KMS-11 (cell line): ENCODE measurements at regions not wholly inside any gene's neighbourhood (a gene's known extent, or its start where the extent isn't known, plus 50 kb on each side); places are given as distances from the start of the nearest gene placed in this dataset.

Experiments
- H2AFZ ChIP-seq: fragments of 200-600 bp; sonication (generic); 2 replicates; pipeline ENCODE4 v1.6.1; 2016; ENCODE audit warnings: antibody characterized with exemption, mixed run types, low read depth
- H3K27ac ChIP-seq: fragments of 200-600 bp; sonication (generic); 2 replicates; pipeline ENCODE4 v1.6.1; 2016; ENCODE audit warnings: mild to moderate bottlenecking, mixed run types
- H3K27me3 ChIP-seq: fragments of 200-600 bp; sonication (generic); 2 replicates; pipeline ENCODE4 v1.6.1; 2017; ENCODE audit warnings: mild to moderate bottlenecking, low read depth, mixed run types, moderate library complexity; ENCODE audit not compliant: insufficient read depth
- H3K36me3 ChIP-seq: fragments of 200-600 bp; sonication (generic); 2 replicates; pipeline ENCODE4 v1.6.1; 2017; ENCODE audit warnings: mild to moderate bottlenecking, mixed run types; ENCODE audit not compliant: insufficient read depth
- H3K4me1 ChIP-seq: fragments of 200-600 bp; sonication (generic); 2 replicates; pipeline ENCODE4 v1.6.1; 2016; ENCODE audit warnings: mild to moderate bottlenecking, low read depth, mixed run types; ENCODE audit not compliant: poor library complexity, severe bottlenecking
- H3K4me2 ChIP-seq: fragments of 200-600 bp; sonication (generic); 2 replicates; pipeline ENCODE4 v1.7.0; 2016; ENCODE audit warnings: mild to moderate bottlenecking, mixed run types
- H3K4me3 ChIP-seq: fragments of 200-600 bp; sonication (generic); IDR thresholded peaks from 2 replicates; pipeline ENCODE4 v1.6.1; 2017; ENCODE audit warnings: low read depth, low read length, mixed read lengths; ENCODE audit not compliant: insufficient read depth
- H3K79me2 ChIP-seq: fragments of 200-600 bp; sonication (generic); 2 replicates; pipeline ENCODE4 v1.6.1; 2016; ENCODE audit warnings: low read depth, mixed run types; ENCODE audit not compliant: insufficient read depth
- H3K9ac ChIP-seq: fragments of 200-600 bp; sonication (generic); 2 replicates; pipeline ENCODE4 v1.6.1; 2016; ENCODE audit warnings: mild to moderate bottlenecking, mixed run types
- H4K20me1 ChIP-seq: fragments of 200-600 bp; sonication (generic); 2 replicates; pipeline ENCODE4 v1.6.1; 2016; ENCODE audit warnings: mild to moderate bottlenecking, mixed run types; ENCODE audit not compliant: insufficient read depth
- CTCF ChIP-seq: fragments of 200-600 bp; sonication (generic); conservative IDR thresholded peaks from 2 replicates; pipeline ENCODE4 v1.6.1; 2017; ENCODE audit warnings: low read depth, mild to moderate bottlenecking, antibody characterized with exemption, low read length, moderate library complexity, mixed read lengths

- H3K9ac ChIP-seq, result no peak overlapping the region
- no peak for TF ChIP-seq CTCF
Measured at GRCh38 chr13:22018076-22018835, 347.4 kb downstream of the FGF9 start.

GRCh38 chr13:22018836-22019210 is 347.9 kb downstream of the FGF9 start:
- no peaks in the 10 kb centered on the region for H4K20me1 ChIP-seq
- no peak overlapping the region for H3K4me2 ChIP-seq
- no peak for TF ChIP-seq CTCF
- H2AFZ ChIP-seq, result no peak overlapping the region
- H3K27ac ChIP-seq, result no peak overlapping the region
- no peak overlapping the region for H3K4me3 ChIP-seq
- H3K79me2 ChIP-seq, result no peaks in the 10 kb centered on the region
- H3K36me3 ChIP-seq, result no peaks in the 10 kb centered on the region
- H3K4me1 ChIP-seq, result no peaks in the 10 kb centered on the region
- H3K27me3 ChIP-seq, result no peaks in the 10 kb centered on the region
- no peak overlapping the region for H3K9ac ChIP-seq

More at GRCh38 chr13:22018076-22018835, 347.4 kb downstream of the FGF9 start:
- no peak overlapping the region for H3K27ac ChIP-seq
- H2AFZ ChIP-seq, result no peak overlapping the region
- H3K79me2 ChIP-seq, result no peaks in the 10 kb centered on the region
- H3K36me3 ChIP-seq, result no peaks in the 10 kb centered on the region
- no peaks in the 10 kb centered on the region for H3K4me1 ChIP-seq
- no peaks in the 10 kb centered on the region for H4K20me1 ChIP-seq
- no peaks in the 10 kb centered on the region for H3K27me3 ChIP-seq
- no peak overlapping the region for H3K4me3 ChIP-seq
- H3K4me2 ChIP-seq, result no peak overlapping the region

GRCh38 chr13:22024381-22024994 is 353.6 kb downstream of the FGF9 start:
- TF ChIP-seq CTCF, result no peak
- Histone ChIP-seq H3K4me1 (no peaks in the 10 kb centered on the region), H3K4me2 (no peak overlapping the region), H3K4me3 (no peak overlapping the region), H3K27me3 (no peaks in the 10 kb centered on the region), H3K9ac (no peak overlapping the region), H3K79me2 (no peaks in the 10 kb centered on the region), H4K20me1 (no peaks in the 10 kb centered on the region), H2AFZ (no peak overlapping the region), H3K27ac (no peak overlapping the region), H3K36me3 (no peaks in the 10 kb centered on the region)

GRCh38 chr13:22027566-22027965 is 356.7 kb downstream of the FGF9 start:
- H3K4me1 ChIP-seq, result no peaks in the 10 kb centered on the region
- H3K4me2 ChIP-seq, result no peak overlapping the region
- no peaks in the 10 kb centered on the region for H4K20me1 ChIP-seq
- TF ChIP-seq CTCF, result no peak
- no peaks in the 10 kb centered on the region for H3K27me3 ChIP-seq
- no peaks in the 10 kb centered on the region for H3K36me3 ChIP-seq
- H3K9ac ChIP-seq, result no peak overlapping the region
- H3K27ac ChIP-seq, result no peak overlapping the region
- no peak overlapping the region for H2AFZ ChIP-seq
- no peak overlapping the region for H3K4me3 ChIP-seq
- no peaks in the 10 kb centered on the region for H3K79me2 ChIP-seq
